EL (cell line): ENCODE measurements at regions not wholly inside any gene's neighbourhood (a gene's known extent, or its start where the extent isn't known, plus 50 kb on each side); places are given as distances from the start of the nearest gene placed in this dataset.
"Not testable (repeated sequence)": the region's sequence is repeated elsewhere in the genome, so short reads cannot be mapped to it uniquely, and the experiment has no call there.

Experiments used
- DNase-seq: peaks from one replicate; pipeline ENCODE4 v3.0.0-alpha.2; 2016

DNA sequence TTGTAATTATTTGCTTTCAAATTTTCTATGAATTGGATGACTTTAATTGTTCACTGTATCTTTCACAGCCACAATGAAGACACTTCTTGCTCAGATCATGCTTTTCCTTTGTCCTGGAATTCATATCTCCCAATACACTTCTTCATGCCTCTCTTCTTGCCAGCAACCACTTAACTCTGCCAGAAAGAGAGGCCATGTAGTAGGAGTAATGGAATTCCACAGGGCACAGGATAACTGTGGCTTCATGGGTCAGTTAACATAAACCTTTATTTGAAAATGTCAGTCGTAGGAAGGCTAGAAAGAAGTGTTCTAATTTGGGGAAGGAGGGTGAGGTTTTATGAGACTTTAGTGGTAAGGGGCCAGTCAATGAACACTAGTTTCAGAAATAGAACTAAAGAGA, 190.3 kb downstream of the TMEM167A start:
- no peak for DNase-seq

DNA sequence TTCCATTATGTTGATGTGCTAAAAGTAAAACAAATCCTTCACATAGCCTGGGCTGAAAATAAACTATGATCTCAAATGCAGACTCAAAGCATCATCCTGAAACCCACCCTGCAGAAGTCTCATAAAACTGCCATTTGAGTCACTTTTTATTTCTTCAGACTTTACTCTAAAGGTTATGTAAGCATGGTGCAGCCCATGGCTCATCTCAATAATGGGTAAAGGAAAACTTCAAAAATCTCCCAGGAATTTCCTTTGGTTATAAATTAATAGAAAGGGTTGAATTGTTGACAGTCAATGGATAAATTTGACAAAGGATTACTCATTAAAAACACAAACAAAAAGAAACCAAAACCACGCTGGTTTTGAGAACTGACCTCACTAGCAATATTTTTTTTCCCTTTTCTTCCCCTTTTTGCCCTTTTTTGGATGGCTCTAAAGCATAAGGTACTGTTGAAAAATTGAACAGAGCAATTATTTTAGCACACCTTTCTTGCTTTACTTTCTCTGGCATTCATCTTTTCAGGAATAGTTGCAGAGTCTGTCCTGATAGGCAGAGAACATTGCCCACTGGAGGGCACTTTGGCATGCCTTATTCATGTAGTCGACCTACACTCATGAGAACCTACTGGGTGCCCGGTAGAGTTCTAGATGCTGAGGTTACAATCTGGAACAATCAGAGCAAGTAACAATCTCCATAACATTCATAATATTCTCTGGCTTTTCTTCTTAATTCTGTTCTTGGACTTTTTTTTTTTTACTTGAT, 191.4 kb downstream of the TMEM167A start:
- DNase-seq, result peak; percentile 1

DNA sequence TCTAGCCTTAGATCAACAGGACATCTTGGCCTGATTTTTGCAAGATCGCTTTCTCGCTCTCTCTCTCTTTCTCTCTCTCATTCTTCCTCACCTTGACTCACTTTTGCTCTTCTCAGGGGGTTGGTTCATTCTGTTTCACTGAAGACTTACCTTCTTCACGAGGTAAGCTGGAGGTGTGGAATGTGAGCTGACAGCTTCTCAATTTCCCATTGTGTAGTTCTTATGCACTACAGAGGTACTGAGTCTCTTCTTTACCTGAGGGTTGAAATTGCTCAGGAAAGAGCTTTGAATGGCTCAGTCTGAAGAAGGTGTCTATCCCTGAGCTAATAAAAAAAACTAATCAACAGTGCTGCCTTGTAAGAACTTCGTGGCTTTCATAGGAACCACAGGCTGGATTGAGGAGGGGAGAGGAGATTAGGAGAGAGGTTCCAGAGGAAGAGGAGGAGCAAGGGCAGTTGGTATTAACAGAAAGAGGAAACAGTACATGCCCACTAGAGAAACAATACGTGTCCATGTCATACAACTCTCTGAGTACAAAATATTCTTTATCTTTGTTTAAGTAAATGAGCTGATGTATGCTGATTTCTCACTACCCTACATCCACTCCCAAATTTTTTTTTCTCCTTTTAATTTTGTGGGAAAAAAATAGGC, 192.2 kb downstream of the TMEM167A start:
- no peak for DNase-seq

DNA sequence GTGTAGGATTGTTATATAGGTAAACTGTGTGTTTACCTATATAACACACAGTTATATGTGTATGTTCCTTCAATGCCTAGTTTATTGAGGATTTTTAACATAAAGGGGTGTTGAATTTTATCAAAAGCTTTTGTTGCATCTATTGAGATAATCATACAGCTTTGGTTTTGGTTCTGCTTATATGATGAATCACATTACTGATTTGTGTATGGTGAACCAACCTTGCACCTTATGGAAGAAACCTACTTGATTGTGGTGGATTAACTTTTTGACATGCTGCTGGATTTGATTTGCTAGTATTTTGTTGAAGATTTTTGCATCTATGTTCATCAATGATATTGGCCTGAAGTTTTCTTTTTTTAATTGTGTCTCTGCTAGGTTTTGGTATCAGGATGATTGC, 194.9 kb downstream of the TMEM167A start:
- DNase-seq, result no peak

DNA sequence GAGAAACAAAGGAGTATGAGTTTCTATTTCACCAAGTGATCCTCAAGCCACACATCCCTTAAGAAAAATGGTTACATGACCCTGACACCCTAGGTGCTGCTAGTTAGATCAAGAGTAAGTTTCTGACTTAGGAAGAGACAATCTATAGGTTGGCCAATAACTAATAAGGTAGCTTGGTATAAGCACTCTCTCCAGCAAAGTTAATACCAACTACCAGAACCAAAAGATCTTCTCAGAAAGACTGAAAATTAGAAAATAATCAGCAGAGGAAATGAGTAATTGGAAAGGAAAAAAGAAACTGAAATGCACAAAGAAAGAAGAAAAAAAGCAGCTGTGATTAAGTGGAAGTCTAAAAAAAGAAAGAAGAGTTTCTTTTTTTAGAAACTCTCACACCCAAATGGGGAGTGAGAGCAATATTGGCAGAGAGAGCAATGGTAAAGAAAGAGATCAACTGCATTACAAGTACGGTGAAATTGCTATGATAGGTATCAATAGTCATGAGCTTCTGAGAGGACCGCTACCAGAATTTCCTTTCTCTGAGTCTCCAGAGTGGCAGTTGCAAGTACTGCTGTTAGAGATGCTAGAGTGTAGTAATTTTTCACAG, 195.5 kb downstream of the TMEM167A start:
- no peak for DNase-seq

DNA sequence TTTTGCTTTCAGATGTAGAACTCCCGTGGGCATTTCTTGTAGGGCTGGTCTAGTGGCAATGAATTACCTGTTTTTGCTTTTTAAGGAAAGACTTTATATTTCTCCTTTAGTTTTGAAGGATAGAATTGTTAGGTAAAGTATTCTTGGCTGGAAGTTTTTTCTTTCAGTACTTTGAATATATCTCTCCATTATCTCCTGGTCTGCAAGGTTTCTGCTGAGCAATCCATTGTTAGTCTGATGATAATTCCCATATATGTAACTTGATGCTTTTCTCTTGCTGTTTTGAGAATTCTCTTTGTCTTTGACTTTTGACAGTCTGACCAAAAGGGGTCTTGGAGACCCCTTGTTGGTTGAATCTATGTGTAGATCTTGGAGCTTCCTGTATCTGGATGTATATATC, 198.1 kb downstream of the TMEM167A start:
- DNase-seq, result no peak

DNA sequence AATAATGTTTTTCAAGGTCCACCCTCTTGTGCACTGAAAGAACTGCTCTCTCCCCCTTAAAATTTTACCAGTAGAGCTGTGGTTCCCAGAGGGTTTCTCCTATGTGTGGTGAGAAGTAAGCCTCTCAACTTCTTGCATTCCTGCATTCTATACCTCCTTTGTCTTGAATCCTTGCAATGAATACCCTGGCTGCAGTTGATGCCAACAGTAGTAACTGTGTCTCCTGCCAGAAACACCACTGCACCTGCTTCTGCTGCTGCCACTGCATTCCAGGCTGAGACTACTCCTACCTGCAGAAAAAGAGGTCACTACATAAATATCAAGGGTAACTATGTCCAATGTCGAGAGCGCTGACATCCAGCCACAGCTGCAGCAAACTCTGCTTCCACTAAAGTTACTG, 203.7 kb downstream of the TMEM167A start:
- no peak for DNase-seq

DNA sequence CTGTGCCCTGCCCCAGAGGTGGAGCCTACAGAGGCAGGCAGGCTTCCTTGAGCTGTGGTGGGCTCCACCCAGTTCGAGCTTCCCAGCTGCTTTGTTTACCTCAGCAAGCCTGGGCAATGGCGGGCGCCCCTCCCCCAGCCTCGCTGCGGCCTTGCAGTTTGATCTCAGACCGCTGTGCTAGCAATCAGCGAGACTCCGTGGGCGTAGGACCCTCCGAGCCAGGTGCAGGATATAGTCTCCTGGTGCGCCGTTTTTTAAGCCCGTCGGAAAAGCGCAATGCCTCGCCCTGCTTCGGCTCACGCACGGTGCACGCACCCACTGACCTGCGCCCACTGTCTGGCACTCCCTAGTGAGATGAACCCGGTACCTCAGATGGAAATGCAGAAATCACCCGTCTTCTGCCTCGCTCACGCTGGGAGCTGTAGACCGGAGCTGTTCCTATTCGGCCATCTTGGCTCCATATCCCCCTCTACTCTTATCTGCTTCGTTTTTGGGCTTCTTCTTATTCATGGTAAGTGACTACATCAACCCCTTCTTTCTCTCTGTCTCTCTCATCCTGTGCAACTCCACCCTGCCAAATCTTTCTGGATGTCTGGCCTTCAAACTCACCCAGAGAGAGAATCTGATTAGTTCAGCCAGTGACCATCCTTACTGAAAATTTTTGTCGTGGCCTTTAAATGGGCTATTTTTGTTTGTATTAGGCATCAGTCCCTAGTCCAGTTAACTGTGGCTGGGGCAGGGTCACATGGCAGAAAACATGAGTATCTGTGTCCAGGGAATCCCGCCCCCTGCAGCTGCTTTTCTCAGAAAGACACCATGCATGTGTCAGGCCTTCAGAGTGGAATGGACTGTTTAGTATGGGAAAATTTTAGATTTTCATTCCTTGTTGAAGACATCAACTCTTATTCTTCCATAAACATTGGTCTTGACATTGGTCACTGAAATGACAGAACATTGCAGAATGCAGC, 204.6 kb downstream of the TMEM167A start:
- DNase-seq, result not testable (repeated sequence)

DNA sequence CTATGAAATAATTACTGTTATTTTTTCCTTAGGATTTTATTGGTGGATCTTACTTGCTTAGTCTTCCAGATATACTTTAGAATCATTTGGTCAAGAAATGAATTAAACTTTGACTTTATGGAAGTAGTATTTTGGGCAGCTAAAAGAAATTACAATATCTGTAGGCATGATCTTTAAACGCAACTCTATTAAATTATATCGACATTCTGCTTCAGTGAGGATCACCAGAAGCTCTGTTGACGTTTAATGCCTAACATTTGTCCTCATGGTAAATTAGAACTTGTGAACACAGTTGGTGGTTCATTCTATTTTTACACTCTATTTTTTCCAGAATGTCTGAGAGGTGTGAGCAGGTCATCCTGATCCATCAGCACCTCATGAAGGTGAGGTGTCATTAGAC, 211.6 kb downstream of the TMEM167A start:
- DNase-seq, result no peak

DNA sequence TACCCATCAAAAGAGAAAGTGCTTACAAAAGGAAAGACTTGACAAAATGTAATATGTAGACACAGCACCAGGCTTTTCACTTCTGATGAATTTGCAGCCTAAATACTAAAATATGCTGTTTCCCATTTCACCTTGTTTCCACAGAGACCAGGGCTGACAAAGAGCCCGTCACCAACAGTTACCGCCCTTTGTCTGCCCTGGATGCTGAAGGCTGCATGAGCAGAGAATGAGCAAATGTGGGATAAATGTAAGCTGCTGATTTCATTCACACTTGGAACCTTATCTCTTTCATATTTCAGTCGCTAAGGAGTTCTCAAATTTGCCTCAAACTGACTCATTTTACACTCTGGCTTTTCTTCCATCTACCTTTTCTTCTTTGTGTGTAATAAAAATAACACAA, 213.9 kb downstream of the TMEM167A start:
- DNase-seq, result no peak

DNA sequence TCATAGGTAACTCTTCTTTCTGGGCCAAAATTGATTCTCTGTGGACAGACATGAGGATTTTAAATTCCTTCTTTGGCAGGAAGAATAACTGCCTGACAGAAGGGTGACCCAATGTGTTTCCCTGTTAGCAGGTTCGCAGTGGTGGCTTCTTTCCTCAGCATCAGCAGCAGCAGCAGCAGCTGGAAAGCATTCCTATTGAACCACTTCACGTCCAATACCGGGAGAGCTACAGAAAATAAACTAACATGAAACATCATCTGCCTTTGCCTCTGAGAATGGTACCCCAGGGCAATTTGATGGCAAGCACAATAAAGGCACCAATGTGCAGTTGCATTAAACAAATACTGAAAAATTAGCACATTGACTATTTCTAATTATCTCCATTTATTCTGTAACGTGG, 214.5 kb downstream of the TMEM167A start:
- no peak for DNase-seq

DNA sequence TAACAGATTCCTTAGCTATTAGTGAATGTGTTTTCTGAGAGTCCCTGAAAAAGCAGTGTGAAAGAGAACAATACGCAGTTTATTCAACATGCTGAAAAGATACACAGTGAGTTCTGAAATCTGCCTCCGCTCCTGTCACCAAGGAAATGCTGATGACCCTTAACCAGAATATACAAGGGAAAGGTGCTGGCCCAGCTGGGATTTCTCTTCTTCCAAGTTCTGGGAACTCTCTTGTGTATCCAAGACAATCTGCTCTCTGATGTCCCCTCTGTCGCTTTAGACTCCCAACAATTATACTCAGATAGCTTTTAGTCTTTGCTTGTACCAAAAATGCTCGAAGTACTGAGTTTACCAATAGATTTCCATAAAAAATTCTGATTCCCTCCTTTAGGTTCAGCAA, 214.9 kb downstream of the TMEM167A start:
- no peak for DNase-seq

DNA sequence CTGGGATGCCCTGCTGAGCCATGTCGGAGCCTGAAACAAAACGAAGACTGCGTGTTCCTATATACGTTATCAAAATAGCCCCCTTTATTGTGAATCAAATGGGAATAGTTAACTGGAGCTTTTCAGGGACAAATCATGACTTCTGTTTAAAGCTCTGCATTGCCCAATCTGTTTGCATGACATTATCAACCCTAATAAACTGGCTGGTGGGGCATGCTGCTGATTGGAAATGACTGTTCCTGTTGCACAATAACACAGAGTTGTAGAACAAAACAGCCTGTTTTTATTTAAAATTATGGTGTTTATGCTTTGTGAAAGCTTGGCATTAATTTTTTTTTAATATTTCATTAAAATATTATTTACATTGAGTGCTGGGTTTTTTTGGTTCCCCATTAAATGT, 215.5 kb downstream of the TMEM167A start:
- DNase-seq, result no peak

DNA sequence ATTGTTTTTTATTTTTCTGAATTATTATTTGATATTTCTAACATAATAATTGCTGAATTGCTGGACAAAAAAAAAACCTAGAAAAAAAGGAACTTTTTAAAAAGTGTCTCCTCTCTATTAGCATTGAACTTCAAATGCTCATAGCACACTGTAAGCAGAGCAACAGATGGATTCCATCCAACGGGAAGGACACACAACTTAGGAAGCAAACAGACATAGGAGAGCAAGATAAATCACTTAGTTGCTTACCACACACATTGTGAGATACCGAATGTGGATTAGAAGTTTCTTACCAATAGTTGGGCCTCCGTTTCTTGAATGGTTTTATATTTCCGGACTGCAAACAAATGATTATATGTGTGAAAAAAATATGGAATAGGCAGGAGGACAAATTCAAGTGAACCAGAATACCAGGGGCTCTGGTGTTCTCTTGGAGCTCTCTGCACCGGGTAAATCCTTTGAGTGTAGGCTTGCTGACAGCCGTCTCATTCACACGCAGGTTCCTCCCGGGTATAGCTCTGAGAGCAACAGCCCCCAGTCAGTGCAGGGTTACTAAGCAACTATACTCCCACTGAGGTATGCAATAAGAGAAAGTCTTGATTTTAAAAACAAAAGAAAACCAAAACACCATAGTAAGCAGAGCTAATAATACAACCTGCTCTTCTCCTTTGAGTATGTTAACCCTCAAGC, 217.6 kb downstream of the TMEM167A start:
- no peak for DNase-seq

DNA sequence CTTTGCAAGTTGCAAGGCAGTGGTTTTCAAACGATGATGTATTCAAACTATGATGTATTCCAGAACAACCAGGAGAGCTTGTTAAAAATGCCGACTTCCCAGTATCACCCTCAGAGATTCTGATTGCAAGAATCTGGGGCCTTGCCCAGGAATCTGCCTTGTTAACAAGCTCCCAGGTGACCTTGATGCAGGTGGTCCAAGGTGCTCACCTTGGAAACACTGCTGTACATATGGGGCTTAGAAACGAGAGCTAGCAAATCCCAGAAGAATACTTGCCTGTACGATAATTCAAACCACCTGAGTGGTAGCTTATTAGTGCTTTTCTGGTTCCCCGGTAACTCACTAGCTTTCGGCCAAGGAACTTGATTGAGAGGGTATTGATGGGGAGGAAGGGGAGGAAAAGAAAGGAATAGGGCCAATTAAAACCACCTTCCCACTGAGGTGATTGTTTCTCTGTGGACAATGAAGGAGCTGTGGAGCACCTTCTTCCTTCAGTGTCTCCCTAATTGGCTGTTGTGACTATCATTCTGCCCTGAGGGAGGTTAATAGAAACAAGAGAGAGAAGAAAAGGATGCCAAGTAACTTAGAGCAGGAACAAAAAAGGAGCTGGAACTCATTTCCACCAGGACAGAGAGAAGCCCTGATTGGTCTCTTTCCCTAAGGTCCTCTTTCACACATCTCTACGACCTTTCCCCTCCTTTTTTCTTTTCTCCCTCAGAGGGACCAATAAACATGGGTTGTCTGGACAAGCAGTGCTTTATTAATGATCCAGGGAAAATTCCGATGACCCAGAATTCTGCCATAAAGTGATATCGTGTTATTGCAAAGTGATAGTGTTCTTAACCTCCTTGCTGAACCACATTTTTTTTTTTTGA, 218.8 kb downstream of the TMEM167A start:
- no peak for DNase-seq

DNA sequence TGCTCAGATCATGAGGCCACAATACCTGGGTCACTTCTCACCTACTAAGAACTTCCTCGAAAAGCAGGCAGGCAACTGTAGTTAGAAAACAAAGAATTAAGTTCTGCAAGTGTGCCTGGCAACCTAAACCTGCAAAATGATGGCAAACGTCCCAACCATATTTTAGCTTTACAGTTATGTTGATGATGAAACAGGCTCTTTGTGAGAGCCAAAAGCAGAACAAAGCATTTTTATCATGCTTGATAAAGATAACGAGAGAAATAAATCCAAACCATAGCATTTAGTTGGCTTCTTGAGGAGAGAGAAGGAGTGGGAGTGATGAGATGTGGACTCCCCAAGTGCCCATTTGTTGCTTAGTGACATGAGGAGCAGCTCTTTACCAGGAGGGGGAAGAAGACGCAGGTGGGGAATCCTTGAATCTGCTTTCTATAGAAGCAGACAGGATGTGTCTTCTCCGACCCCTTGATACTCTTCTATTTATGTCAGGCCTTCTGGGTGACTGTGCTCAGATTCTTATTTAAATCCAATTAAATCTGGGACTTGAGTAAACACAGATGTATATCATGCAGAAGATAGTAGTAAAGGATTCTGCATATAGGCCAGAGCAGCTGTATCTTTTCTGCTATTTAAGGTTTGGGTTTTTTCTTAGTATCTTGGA, 221.2 kb downstream of the TMEM167A start:
- DNase-seq, result no peak

DNA sequence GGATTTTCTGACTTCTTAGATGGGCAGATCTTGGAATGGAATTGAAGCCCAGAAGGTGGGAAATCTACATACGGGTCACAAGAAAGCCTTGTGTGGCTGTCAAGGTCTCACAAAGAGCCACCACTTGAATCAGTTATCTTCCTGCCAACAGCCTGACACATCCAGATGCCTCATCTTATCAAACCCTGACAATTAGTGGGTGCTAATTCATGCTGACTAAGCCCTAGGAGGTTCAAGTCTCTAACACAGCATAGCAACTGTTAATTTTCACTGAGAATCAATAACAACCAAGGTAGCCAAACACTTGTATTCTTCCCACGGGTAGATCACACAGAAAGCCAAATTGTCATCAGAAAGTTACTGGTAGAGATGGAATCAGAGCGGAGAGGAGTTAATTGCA, 222.2 kb downstream of the TMEM167A start:
- no peak for DNase-seq

DNA sequence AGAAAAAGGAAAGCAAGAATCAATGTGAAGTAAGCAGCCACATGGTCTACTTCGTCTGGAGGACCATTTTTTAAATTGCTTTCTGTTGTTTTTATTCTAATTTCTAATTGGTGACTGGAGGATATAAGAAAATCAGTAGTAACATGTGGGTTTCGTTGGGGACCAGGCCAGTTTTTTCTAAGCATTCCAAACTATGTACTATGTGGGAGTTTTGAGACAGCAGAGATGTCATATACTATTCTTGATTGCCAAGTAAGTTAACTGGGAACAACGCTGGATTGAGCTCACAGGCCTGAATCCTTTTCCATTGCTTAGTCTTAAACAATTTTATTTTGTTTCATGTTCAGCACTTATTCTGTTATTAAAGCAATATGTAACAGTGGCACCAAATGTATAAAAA, 225.7 kb downstream of the TMEM167A start:
- no peak for DNase-seq

DNA sequence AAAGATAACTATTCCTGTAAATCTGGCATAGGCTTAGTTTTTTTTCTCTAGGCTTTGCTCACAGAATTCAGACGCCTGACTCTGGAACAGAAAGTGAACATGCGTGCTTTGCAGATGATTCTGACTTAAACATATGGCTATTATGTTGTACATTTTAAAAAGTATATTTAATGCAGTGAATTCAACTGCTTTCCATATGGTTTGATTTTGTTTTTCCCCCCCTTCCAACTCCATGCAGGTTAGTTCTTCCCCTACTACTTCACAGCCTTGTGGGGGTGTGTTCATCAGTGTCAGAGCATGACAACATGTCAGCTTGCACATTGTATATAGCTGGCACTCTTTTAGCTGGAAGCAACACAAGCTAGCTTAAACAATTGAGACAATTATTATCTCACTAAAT, 226.8 kb downstream of the TMEM167A start:
- no peak for DNase-seq

DNA sequence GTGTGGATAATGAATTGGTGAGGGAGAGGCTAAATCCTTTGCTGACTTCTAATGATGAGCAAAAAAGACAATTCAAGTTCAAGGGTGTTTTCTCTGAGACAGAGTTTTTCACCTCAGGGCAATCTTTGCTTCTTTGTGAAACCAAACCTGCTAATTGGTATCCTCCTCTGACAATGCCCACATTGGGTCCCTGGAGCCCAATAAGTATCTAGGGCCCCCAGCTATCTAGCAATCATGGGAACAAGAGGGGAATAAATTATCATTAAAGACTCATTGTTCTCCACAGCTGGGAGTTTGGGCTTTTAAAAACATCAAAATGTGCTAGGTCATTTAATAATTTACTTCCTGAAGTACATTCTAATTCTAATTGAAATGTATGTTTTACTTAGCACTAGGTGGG, 227.3 kb downstream of the TMEM167A start:
- no peak for DNase-seq

DNA sequence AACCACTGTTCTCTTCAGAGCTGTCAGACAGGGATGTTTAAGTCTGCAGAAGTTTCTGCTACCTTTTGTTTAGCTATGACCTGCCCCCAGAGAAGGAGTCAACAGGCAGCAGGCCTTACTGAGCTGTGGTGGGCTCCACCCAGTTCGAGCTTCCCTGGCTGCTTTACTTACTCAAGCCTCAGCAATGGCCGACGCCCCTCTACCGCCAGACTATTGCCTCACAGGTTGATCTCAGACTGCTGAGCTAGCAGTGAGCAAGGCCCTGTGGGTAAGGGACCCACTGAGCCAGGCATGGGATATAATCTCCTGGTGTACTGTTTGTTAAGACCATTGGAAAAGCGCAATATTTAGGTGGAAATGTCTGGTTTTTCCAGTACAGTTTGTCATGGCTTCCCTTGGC, 229.6 kb downstream of the TMEM167A start:
- DNase-seq, result no peak
